ENCODE measurements at regions not wholly inside any gene's neighbourhood (a gene's known extent, or its start where the extent isn't known, plus 50 kb on each side); places are given as distances from the start of the nearest gene placed in this dataset.

- TF ChIP-seq POLR2A (IDR thresholded peaks at IDR 0.05) = no peak
- no peak for TF ChIP-seq CTCF (IDR thresholded peaks at IDR 0.05)
Measured at GRCh38 chr6:137727216-137727765, 139.8 kb upstream of the TNFAIP3 start.

All from right lobe of liver (tissue), 4 donors.